Liver (tissue), 8 donors: ENCODE measurements at regions not wholly inside any gene's neighbourhood (a gene's known extent, or its start where the extent isn't known, plus 50 kb on each side); places are given as distances from the start of the nearest gene placed in this dataset.

Experiments
- DNase-seq: peaks from one replicate; pipeline ENCODE4 v3.0.0-alpha.2; 2017; ENCODE audit warnings: low spot score
- H3K27ac ChIP-seq, 2 donors: one replicate each; pipeline ENCODE4 v1.7.0; 2013; ENCODE audit warnings: inconsistent platforms in 2 of 2, low read length in 2 of 2, control low read depth in 1 of 2, low read depth in 1 of 2, mild to moderate bottlenecking in 1 of 2
- H3K27me3 ChIP-seq, 4 donors: one replicate each; pipeline versions ENCODE4 v1.6.1 to v1.7.0; 2013; ENCODE audit warnings: low read length in 3 of 4, inconsistent platforms in 1 of 4, mild to moderate bottlenecking in 1 of 4, moderate library complexity in 1 of 4; ENCODE audit not compliant: control insufficient read depth in 4 of 4, insufficient read depth in 4 of 4
- H3K36me3 ChIP-seq, 4 donors: one replicate each; pipeline versions ENCODE4 v1.6.1 to v1.7.0; 2013; ENCODE audit warnings: low read length in 3 of 4, mild to moderate bottlenecking in 3 of 4, low read depth in 1 of 4, moderate library complexity in 1 of 4; ENCODE audit not compliant: control insufficient read depth in 4 of 4, insufficient read depth in 3 of 4
- H3K4me1 ChIP-seq, 4 donors: one replicate each; pipeline versions ENCODE4 v1.6.1 to v1.7.0; 2013; ENCODE audit warnings: low read length in 3 of 4, mild to moderate bottlenecking in 3 of 4, moderate library complexity in 1 of 4; ENCODE audit not compliant: control insufficient read depth in 4 of 4, insufficient read depth in 4 of 4
- H3K4me3 ChIP-seq, 3 donors: one replicate each; pipeline versions ENCODE4 v1.6.1 to v1.7.0; 2013; ENCODE audit warnings: low read length in 3 of 3, control low read depth in 1 of 3, low read depth in 1 of 3, mild to moderate bottlenecking in 1 of 3
- H3K9ac ChIP-seq, 2 donors: one replicate each; pipeline ENCODE4 v1.7.0; 2013; ENCODE audit warnings: low read length in 2 of 2, mild to moderate bottlenecking in 2 of 2, moderate library complexity in 2 of 2, control low read depth in 1 of 2, low read depth in 1 of 2
- H3K9me3 ChIP-seq, 4 donors: one replicate each; pipeline versions ENCODE4 v1.6.1 to v1.7.0; 2013; ENCODE audit warnings: low read length in 3 of 4; ENCODE audit not compliant: control insufficient read depth in 4 of 4
- ATF3 ChIP-seq: IDR thresholded peaks from 2 replicates; pipeline ENCODE4 v1.6.1; 2016; ENCODE audit warnings: antibody characterized with exemption
- CTCF ChIP-seq: fragments of 150-350 bp; IDR thresholded peaks from 2 replicates; pipeline ENCODE4 v1.5.1; 2017; ENCODE audit warnings: improper control_type of control experiment, low read depth, low read length; ENCODE audit not compliant: missing input control
- EGR1 ChIP-seq, 2 donors: IDR thresholded peaks; 2 replicates each; pipeline ENCODE4 v1.6.1; 2016 to 2018; ENCODE audit warnings: antibody characterized with exemption in 2 of 2, low read depth in 2 of 2
- FOXA1 ChIP-seq: IDR thresholded peaks from 2 replicates; pipeline ENCODE4 v1.6.1; 2016; ENCODE audit warnings: antibody characterized with exemption
- FOXA2 ChIP-seq: IDR thresholded peaks from 2 replicates; pipeline ENCODE4 v1.6.1; 2016; ENCODE audit warnings: antibody characterized with exemption
- GABPA ChIP-seq, 2 donors: IDR thresholded peaks in 1 of 2; conservative IDR thresholded peaks in 1 of 2; 2 replicates each; pipeline ENCODE4 v1.6.1; 2016; ENCODE audit warnings: antibody characterized with exemption in 2 of 2, mild to moderate bottlenecking in 1 of 2, moderate library complexity in 1 of 2
- HNF4A ChIP-seq, 2 donors: conservative IDR thresholded peaks; 2 replicates each; pipeline ENCODE4 v1.6.1; 2016; ENCODE audit warnings: antibody characterized with exemption in 2 of 2, mild to moderate bottlenecking in 2 of 2
- HNF4G ChIP-seq: IDR thresholded peaks from 2 replicates; pipeline ENCODE4 v1.6.1; 2016; ENCODE audit warnings: antibody characterized with exemption
- JUND ChIP-seq, 2 donors: IDR thresholded peaks; 2 replicates each; pipeline ENCODE4 v1.6.1; 2016; ENCODE audit warnings: antibody characterized with exemption in 2 of 2
- MAX ChIP-seq: IDR thresholded peaks from 2 replicates; pipeline ENCODE4 v1.6.1; 2016; ENCODE audit warnings: antibody characterized with exemption
- NR2F2 ChIP-seq: IDR thresholded peaks from 2 replicates; pipeline ENCODE4 v1.6.1; 2016; ENCODE audit warnings: antibody characterized with exemption
- RAD21 ChIP-seq, 2 donors: IDR thresholded peaks; 2 replicates each; pipeline ENCODE4 v1.6.1; 2016; ENCODE audit warnings: antibody characterized with exemption in 2 of 2, mild to moderate bottlenecking in 2 of 2
- RXRA ChIP-seq, 2 donors: IDR thresholded peaks; 2 replicates each; pipeline ENCODE4 v1.6.1; 2017 to 2018; ENCODE audit warnings: antibody characterized with exemption in 2 of 2, mild to moderate bottlenecking in 1 of 2
- SP1 ChIP-seq: IDR thresholded peaks from 2 replicates; pipeline ENCODE4 v1.6.1; 2018; ENCODE audit warnings: antibody characterized with exemption, mild to moderate bottlenecking
- TAF1 ChIP-seq: conservative IDR thresholded peaks from 2 replicates; pipeline ENCODE4 v1.6.1; 2016; ENCODE audit warnings: antibody characterized with exemption, mild to moderate bottlenecking
- YY1 ChIP-seq: IDR thresholded peaks from 2 replicates; pipeline ENCODE4 v1.6.1; 2016; ENCODE audit warnings: antibody characterized with exemption, mild to moderate bottlenecking
- WGBS: extraction: QIAGEN DNeasy Blood & Tissue Kit; methylation state at CpG from one replicate; pipeline ENCODE4 v1.1.7; 2013; 5-methylcytosine and 5-hydroxymethylcytosine counted together
- TF ChIP-seq, protein P1 (sequence below): IDR thresholded peaks from 2 replicates; pipeline ENCODE4 v1.6.1; 2016; ENCODE audit warnings: antibody characterized with exemption
- TF ChIP-seq, protein P2 (sequence below): IDR thresholded peaks from 2 replicates; pipeline ENCODE4 v1.6.1; 2016; ENCODE audit warnings: antibody characterized with exemption, mild to moderate bottlenecking
- donor health status: healthy.
- donor health status: healthy.
- donor health status: healthy.
- donor health status: healthy.
- donor health status: healthy.

- DNase-seq = no peak
- Histone ChIP-seq H3K9ac (no peak overlapping the region), H3K27ac (no peak overlapping the region), H3K4me1 (no peaks in the 10 kb centered on the region), H3K9me3 (peaks cover 0 to 3% (median 2%) of the 10 kb centered on the region in 4 donors), H3K36me3 (no peaks in the 10 kb centered on the region), H3K27me3 (no peaks in the 10 kb centered on the region), H3K4me3 (no peak overlapping the region)
- TF ChIP-seq RXRA (IDR thresholded peaks at IDR 0.05) = no peak
- TF ChIP-seq MAX = no peak
- TF ChIP-seq JUND (IDR thresholded peaks at IDR 0.05) = no peak
- TF ChIP-seq YY1 = no peak
- TF ChIP-seq NR2F2 = no peak
- TF ChIP-seq FOXA2 = no peak
- TF ChIP-seq HNF4A (conservative IDR thresholded peaks at IDR 0.05) = no peak
- TF ChIP-seq FOXA1 = no peak
- TF ChIP-seq GABPA (IDR thresholded peaks at IDR 0.05 in 1 of 2, conservative IDR thresholded peaks at IDR 0.05 in 1 of 2) = no peak
- no peak for TF ChIP-seq HNF4G
- no peak for TF ChIP-seq ATF3
- no peak for TF ChIP-seq RAD21 (IDR thresholded peaks at IDR 0.05)
- TF ChIP-seq, protein P1, sequence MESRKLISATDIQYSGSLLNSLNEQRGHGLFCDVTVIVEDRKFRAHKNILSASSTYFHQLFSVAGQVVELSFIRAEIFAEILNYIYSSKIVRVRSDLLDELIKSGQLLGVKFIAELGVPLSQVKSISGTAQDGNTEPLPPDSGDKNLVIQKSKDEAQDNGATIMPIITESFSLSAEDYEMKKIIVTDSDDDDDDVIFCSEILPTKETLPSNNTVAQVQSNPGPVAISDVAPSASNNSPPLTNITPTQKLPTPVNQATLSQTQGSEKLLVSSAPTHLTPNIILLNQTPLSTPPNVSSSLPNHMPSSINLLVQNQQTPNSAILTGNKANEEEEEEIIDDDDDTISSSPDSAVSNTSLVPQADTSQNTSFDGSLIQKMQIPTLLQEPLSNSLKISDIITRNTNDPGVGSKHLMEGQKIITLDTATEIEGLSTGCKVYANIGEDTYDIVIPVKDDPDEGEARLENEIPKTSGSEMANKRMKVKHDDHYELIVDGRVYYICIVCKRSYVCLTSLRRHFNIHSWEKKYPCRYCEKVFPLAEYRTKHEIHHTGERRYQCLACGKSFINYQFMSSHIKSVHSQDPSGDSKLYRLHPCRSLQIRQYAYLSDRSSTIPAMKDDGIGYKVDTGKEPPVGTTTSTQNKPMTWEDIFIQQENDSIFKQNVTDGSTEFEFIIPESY = no peak
- TF ChIP-seq, protein P2, sequence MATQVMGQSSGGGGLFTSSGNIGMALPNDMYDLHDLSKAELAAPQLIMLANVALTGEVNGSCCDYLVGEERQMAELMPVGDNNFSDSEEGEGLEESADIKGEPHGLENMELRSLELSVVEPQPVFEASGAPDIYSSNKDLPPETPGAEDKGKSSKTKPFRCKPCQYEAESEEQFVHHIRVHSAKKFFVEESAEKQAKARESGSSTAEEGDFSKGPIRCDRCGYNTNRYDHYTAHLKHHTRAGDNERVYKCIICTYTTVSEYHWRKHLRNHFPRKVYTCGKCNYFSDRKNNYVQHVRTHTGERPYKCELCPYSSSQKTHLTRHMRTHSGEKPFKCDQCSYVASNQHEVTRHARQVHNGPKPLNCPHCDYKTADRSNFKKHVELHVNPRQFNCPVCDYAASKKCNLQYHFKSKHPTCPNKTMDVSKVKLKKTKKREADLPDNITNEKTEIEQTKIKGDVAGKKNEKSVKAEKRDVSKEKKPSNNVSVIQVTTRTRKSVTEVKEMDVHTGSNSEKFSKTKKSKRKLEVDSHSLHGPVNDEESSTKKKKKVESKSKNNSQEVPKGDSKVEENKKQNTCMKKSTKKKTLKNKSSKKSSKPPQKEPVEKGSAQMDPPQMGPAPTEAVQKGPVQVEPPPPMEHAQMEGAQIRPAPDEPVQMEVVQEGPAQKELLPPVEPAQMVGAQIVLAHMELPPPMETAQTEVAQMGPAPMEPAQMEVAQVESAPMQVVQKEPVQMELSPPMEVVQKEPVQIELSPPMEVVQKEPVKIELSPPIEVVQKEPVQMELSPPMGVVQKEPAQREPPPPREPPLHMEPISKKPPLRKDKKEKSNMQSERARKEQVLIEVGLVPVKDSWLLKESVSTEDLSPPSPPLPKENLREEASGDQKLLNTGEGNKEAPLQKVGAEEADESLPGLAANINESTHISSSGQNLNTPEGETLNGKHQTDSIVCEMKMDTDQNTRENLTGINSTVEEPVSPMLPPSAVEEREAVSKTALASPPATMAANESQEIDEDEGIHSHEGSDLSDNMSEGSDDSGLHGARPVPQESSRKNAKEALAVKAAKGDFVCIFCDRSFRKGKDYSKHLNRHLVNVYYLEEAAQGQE = no peak
- 65% methylated on average over 2 of the region's 2 CpGs for WGBS
These were observed 163.9 kb upstream of the ELAC2 start for GRCh38 chr17:13181683-13182082.

- no peak overlapping the region for H3K4me3 ChIP-seq
- peaks cover 9 to 36% (median 14%) of the 10 kb centered on the region in 4 donors for H3K9me3 ChIP-seq
- no peaks in the 10 kb centered on the region for H3K36me3 ChIP-seq
- DNase-seq = no peak
- H3K27ac ChIP-seq = no peak overlapping the region
- H3K9ac ChIP-seq = no peak overlapping the region
- TF ChIP-seq, protein P2 = no peak
- TF ChIP-seq NR2F2 (no peak), RAD21 (IDR thresholded peaks at IDR 0.05) (no peak), FOXA1 (no peak), SP1 (no peak), MAX (no peak), CTCF (no peak), GABPA (IDR thresholded peaks at IDR 0.05 in 1 of 2, conservative IDR thresholded peaks at IDR 0.05 in 1 of 2) (no peak), HNF4A (conservative IDR thresholded peaks at IDR 0.05) (no peak), EGR1 (IDR thresholded peaks at IDR 0.05; ENCODE audit: low read depth in 2 of 2) (no peak), FOXA2 (no peak), YY1 (no peak), HNF4G (no peak), ATF3 (no peak), JUND (IDR thresholded peaks at IDR 0.05) (no peak), TAF1 (no peak), RXRA (IDR thresholded peaks at IDR 0.05) (no peak)
- no peaks in the 10 kb centered on the region for H3K4me1 ChIP-seq
- no peaks in the 10 kb centered on the region for H3K27me3 ChIP-seq
- 52% methylated on average over 4 of the region's 4 CpGs for WGBS
These were observed 158.6 kb upstream of the ELAC2 start for GRCh38 chr17:13176436-13176835.
